BLaER1 treated with 17β-estradiol and CSF1 and Interleukin-3, amounts not matched to agents 10 nM and 100 nM (cell line): ENCODE measurements at regions not wholly inside any gene's neighbourhood (a gene's known extent, or its start where the extent isn't known, plus 50 kb on each side); places are given as distances from the start of the nearest gene placed in this dataset.
"Not testable (repeated sequence)": the region's sequence is repeated elsewhere in the genome, so short reads cannot be mapped to it uniquely, and the experiment has no call there.

Source experiments
- H3K27ac ChIP-seq, 11 experiments: shearing (Covaris generic); formaldehyde crosslinking; 2 replicates each; pipeline ENCODE4 v1.8.1; 2022
- H3K27me3 ChIP-seq, 11 experiments: shearing (Covaris generic); formaldehyde crosslinking; 2 replicates each; pipeline ENCODE4 v1.8.1; 2022
- H3K36me3 ChIP-seq, 11 experiments: shearing (Covaris generic); formaldehyde crosslinking; 2 replicates each; pipeline ENCODE4 v1.8.1; 2022
- H3K4me1 ChIP-seq, 10 experiments: shearing (Covaris generic); formaldehyde crosslinking; 2 replicates each; pipeline ENCODE4 v1.8.1; 2022
- H3K4me2 ChIP-seq, 11 experiments: shearing (Covaris generic); formaldehyde crosslinking; 2 replicates each; pipeline ENCODE4 v1.8.1; 2022
- H3K4me3 ChIP-seq, 10 experiments: shearing (Covaris generic); formaldehyde crosslinking; 2 replicates each; pipeline ENCODE4 v1.8.1; 2022
- H3K9ac ChIP-seq, 11 experiments: shearing (Covaris generic); formaldehyde crosslinking; 2 replicates each; pipeline ENCODE4 v1.8.1; 2022
- H3K9me3 ChIP-seq, 11 experiments: shearing (Covaris generic); formaldehyde crosslinking; replicated peaks in 1 of 11; 2 replicates each; pipeline ENCODE4 v1.8.1; 2022
- H4K20me1 ChIP-seq, 11 experiments: shearing (Covaris generic); formaldehyde crosslinking; 2 replicates each; pipeline ENCODE4 v1.8.1; 2022
- Cebpa-rat ChIP-seq, 11 experiments: shearing (Covaris generic); IDR thresholded peaks; 2 replicates each; pipeline ENCODE4 v1.8.1; 2022

- H3K27ac ChIP-seq = no peak overlapping the region
- no peaks in the 10 kb centered on the region for H3K4me1 ChIP-seq
- TF ChIP-seq Cebpa-rat (IDR thresholded peaks at IDR 0.05) = no peak
- H3K4me2 ChIP-seq = no peak overlapping the region
- H3K9ac ChIP-seq = no peak overlapping the region
- peaks cover 7 to 11% (median 7%) of the 10 kb centered on the region in 11 experiments for H3K9me3 ChIP-seq
- no peak overlapping the region for H3K4me3 ChIP-seq
- peaks cover 0 to 37% (median 5%) of the 10 kb centered on the region in 11 experiments; a peak in 7 of 22 replicates for H4K20me1 ChIP-seq
- peaks cover 0 to 6% (median 0%) of the 10 kb centered on the region in 11 experiments; a peak in 2 of 22 replicates for H3K36me3 ChIP-seq
- no peaks in the 10 kb centered on the region for H3K27me3 ChIP-seq
These were observed 189.1 kb upstream of the DTNA start for GRCh38 chr18:34521040-34521439.

DNA sequence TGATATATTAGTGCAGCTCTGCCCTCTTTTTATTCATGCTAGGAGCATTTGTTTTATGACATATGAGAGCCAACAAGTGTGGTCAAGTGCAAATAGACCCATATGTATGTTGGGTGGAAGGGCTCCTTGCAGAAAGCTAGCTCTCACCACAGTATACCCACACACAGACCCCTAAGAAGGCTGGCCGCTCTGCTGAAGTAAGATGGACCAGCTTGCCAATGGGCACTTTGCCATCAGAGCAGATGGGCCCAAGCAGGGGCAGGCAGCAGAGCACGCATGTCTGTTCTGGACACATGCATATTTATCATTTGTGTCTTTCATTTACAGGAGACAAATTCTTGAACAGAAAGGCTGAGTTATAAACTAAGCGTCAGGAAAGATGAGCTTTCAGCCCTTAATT lies 187.5 kb upstream of the DTNA start:
- Histone ChIP-seq H3K4me1 (no peaks in the 10 kb centered on the region), H3K4me2 (no peak overlapping the region), H3K27ac (no peak overlapping the region), H3K27me3 (no peaks in the 10 kb centered on the region), H3K9me3 (no peaks in the 10 kb centered on the region), H3K9ac (no peak overlapping the region), H4K20me1 (peaks cover 0 to 43% (median 5%) of the 10 kb centered on the region in 11 experiments; a peak in 7 of 22 replicates), H3K36me3 (no peaks in the 10 kb centered on the region), H3K4me3 (no peak overlapping the region)
- no peak for TF ChIP-seq Cebpa-rat (IDR thresholded peaks at IDR 0.05)

GRCh38 chr18:34525244-34525643 lies 184.9 kb upstream of the DTNA start:
- no peak for TF ChIP-seq Cebpa-rat (IDR thresholded peaks at IDR 0.05)
- Histone ChIP-seq H4K20me1 (peaks cover 0 to 53% (median 5%) of the 10 kb centered on the region in 11 experiments; a peak in 8 of 22 replicates), H3K4me1 (no peaks in the 10 kb centered on the region), H3K27me3 (no peaks in the 10 kb centered on the region), H3K9me3 (no peaks in the 10 kb centered on the region), H3K4me3 (no peak overlapping the region), H3K27ac (no peak overlapping the region), H3K4me2 (no peak overlapping the region), H3K9ac (no peak overlapping the region), H3K36me3 (no peaks in the 10 kb centered on the region)

DNA sequence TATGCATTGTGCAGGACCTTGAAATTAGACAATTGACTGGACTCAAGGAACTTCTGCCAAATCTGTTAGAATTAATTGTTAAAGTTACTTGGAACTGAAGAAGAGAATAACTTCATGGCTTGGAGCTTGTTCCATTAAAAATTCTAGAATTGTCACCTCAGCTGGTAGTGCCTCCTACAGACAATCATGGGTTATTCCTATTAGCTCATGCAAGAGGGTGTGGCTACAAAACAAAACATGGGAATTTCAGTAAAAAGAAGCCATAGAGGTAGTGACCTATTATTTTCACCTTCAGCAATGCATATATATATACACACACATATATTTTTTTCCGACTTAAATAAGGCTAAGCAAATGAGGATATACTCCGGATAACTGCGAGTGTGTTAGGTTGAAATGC lies 181.9 kb upstream of the DTNA start:
- Histone ChIP-seq H3K27me3 (no peaks in the 10 kb centered on the region), H3K4me1 (no peaks in the 10 kb centered on the region), H3K9ac (no peak overlapping the region), H3K9me3 (no peaks in the 10 kb centered on the region), H3K27ac (no peak overlapping the region), H4K20me1 (peaks cover 0 to 43% (median 0%) of the 10 kb centered on the region in 11 experiments; a peak in 5 of 22 replicates), H3K36me3 (no peaks in the 10 kb centered on the region), H3K4me3 (no peak overlapping the region), H3K4me2 (no peak overlapping the region)
- no peak for TF ChIP-seq Cebpa-rat (IDR thresholded peaks at IDR 0.05)

DNA sequence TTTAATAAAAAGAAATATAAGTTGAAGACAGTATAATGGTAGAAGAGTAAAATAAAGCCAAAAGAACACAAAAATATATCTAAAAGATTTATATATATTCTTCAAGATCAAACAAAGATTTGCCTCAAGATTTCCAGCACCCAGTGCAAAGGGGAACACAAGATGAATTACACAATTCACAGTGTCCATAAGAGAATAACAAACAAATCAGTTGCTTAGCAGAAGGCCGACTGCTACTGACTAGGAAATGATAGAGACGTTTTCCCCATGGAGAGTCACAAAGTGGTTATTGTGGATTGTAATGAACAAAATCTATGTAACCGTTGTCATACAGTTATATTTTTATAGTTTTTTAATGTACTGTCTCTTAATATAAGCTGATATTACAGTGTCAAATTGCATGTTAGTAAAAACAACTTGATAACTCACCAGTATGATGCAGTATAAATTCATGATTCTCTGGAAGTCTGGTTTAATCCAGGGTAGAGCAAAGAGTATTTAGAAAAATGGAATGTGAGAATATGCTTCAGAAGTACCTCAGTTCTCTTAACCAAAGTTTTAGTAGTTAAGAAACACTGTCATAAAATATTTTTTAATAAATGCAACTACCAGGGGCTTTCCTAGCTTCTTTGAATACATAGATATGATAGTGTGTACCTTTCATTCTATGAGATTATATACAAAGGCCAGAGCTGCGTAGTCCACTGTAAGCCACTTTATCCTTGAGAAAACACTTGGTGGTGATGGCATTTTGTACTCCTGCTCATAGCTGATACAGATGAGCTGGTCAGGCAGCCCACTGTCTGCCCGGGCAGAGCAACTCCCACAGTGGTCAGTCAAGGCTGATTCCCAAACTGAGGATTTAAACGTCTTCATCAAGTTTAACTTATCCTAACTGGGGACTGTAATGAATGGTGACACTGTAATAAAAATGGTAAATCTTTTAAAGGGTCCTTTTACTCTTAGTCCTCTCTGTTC lies 180.5 kb upstream of the DTNA start:
- Histone ChIP-seq H3K9me3 (peaks cover 0 to 4% (median 0%) of the 10 kb centered on the region in 11 experiments; a peak in 2 of 22 replicates), H3K4me3 (no peak overlapping the region), H3K9ac (no peak overlapping the region), H3K4me1 (no peaks in the 10 kb centered on the region), H3K27ac (no peak overlapping the region), H3K36me3 (no peaks in the 10 kb centered on the region), H3K27me3 (no peaks in the 10 kb centered on the region), H3K4me2 (no peak overlapping the region), H4K20me1 (peaks cover 0 to 48% (median 4%) of the 10 kb centered on the region in 11 experiments; a peak in 6 of 22 replicates)
- TF ChIP-seq Cebpa-rat (IDR thresholded peaks at IDR 0.05) = no peak

DNA sequence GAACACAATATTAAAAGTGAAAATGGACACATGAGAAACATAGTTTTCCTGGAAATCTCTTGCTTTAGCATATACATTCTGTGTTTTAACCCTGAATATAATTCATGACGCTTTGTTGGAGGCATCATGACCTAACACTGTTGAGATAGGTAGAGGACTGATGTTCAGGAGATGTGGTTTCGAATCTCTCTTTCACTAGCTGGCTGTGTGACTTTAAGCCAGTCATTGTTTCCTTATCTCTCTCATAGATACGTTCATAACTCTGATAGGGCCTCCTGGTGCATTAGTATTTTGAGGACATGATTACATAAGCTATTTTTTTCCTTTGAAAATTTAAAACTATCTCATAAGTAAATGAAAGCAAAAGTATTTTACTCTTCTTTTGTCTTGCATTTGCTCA lies 179.0 kb upstream of the DTNA start:
- Histone ChIP-seq H3K27me3 (no peaks in the 10 kb centered on the region), H3K4me3 (no peak overlapping the region), H3K4me1 (no peaks in the 10 kb centered on the region), H3K36me3 (no peaks in the 10 kb centered on the region), H3K4me2 (no peak overlapping the region), H3K9ac (no peak overlapping the region), H3K9me3 (peaks cover 0 to 4% (median 0%) of the 10 kb centered on the region in 11 experiments; a peak in 2 of 22 replicates), H3K27ac (no peak overlapping the region), H4K20me1 (peaks cover 0 to 40% (median 3%) of the 10 kb centered on the region in 11 experiments; a peak in 4 of 22 replicates)
- no peak for TF ChIP-seq Cebpa-rat (IDR thresholded peaks at IDR 0.05)

GRCh38 chr18:34534642-34535041 lies 175.5 kb upstream of the DTNA start:
- not testable (repeated sequence) for H3K27me3 ChIP-seq, H3K9me3 ChIP-seq, H3K36me3 ChIP-seq, H3K4me1 ChIP-seq, H3K27ac ChIP-seq, H3K9ac ChIP-seq, H3K4me2 ChIP-seq, H3K4me3 ChIP-seq
- peaks cover 0 to 20% (median 0%) of the 10 kb centered on the region in 11 experiments; a peak in 3 of 22 replicates for H4K20me1 ChIP-seq

- Histone ChIP-seq H3K27me3 (no peaks in the 10 kb centered on the region), H3K27ac (no peak overlapping the region), H3K4me2 (no peak overlapping the region), H4K20me1 (peaks cover 0 to 24% (median 0%) of the 10 kb centered on the region in 11 experiments; a peak in 5 of 22 replicates), H3K4me1 (peaks cover 0 to 7% (median 0%) of the 10 kb centered on the region in 10 experiments; a peak in 2 of 20 replicates), H3K36me3 (no peaks in the 10 kb centered on the region), H3K4me3 (no peak overlapping the region), H3K9ac (no peak overlapping the region), H3K9me3 (no peaks in the 10 kb centered on the region)
- TF ChIP-seq Cebpa-rat (IDR thresholded peaks at IDR 0.05) = no peak
These were observed 169.2 kb upstream of the DTNA start for GRCh38 chr18:34540897-34541296.

GRCh38 chr18:34542625-34543024 lies 167.5 kb upstream of the DTNA start:
- Histone ChIP-seq H3K36me3 (no peaks in the 10 kb centered on the region), H3K9ac (no peak overlapping the region), H3K4me1 (peaks cover 0 to 7% (median 0%) of the 10 kb centered on the region in 10 experiments; a peak in 2 of 20 replicates), H3K27me3 (no peaks in the 10 kb centered on the region), H3K4me2 (no peak overlapping the region), H3K4me3 (no peak overlapping the region), H3K27ac (no peak overlapping the region), H4K20me1 (peaks cover 0 to 24% (median 0%) of the 10 kb centered on the region in 11 experiments; a peak in 5 of 22 replicates), H3K9me3 (no peaks in the 10 kb centered on the region)
- no peak for TF ChIP-seq Cebpa-rat (IDR thresholded peaks at IDR 0.05)
